ENCODE measurements at regions not wholly inside any gene's neighbourhood (a gene's known extent, or its start where the extent isn't known, plus 50 kb on each side); places are given as distances from the start of the nearest gene placed in this dataset.

DNA sequence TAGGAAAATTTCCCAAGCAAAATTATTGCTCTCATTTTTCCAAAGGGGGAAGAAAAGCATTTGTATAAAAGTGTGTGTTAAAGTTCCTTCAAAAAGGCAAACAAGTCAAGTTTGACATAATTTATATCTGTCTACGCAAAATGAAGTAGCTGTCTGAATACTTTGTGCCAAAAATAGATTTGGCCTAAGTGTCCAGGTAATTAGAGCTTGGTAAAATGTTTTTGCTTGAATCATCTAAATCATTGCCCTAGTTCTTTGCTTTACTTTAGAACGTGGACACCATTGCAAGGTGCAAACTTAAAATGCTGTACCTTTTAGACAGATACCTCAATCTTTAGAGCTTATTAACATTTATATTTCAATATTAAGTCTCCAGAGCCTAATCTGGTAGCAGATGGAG, 97.6 kb upstream of the MAPRE2 start:
- TF ChIP-seq, protein P1, sequence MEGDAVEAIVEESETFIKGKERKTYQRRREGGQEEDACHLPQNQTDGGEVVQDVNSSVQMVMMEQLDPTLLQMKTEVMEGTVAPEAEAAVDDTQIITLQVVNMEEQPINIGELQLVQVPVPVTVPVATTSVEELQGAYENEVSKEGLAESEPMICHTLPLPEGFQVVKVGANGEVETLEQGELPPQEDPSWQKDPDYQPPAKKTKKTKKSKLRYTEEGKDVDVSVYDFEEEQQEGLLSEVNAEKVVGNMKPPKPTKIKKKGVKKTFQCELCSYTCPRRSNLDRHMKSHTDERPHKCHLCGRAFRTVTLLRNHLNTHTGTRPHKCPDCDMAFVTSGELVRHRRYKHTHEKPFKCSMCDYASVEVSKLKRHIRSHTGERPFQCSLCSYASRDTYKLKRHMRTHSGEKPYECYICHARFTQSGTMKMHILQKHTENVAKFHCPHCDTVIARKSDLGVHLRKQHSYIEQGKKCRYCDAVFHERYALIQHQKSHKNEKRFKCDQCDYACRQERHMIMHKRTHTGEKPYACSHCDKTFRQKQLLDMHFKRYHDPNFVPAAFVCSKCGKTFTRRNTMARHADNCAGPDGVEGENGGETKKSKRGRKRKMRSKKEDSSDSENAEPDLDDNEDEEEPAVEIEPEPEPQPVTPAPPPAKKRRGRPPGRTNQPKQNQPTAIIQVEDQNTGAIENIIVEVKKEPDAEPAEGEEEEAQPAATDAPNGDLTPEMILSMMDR (conservative IDR thresholded peaks at IDR 0.05 in 1 of 2, IDR thresholded peaks at IDR 0.05 in 1 of 2; ENCODE audit: low read depth in 1 of 2, low read length in 2 of 2), result no peak
- no peak for TF ChIP-seq EZH2 (IDR thresholded peaks at IDR 0.05; ENCODE audit: low read length, missing control alignments)

Measured in fibroblast of lung (primary cell).